ENCODE measurements at regions not wholly inside any gene's neighbourhood (a gene's known extent, or its start where the extent isn't known, plus 50 kb on each side); places are given as distances from the start of the nearest gene placed in this dataset.

GRCh38 chr16:80105160-80105559, 435.6 kb upstream of the DYNLRB2 start:
- TF ChIP-seq GATA3 (IDR thresholded peaks at IDR 0.05; ENCODE audit: low read depth, low read length) = no peak
- no peak for TF ChIP-seq GATA2 (IDR thresholded peaks at IDR 0.05; ENCODE audit: low read depth, low read length)
